Upper lobe of left lung (tissue), 4 donors: ENCODE measurements at regions not wholly inside any gene's neighbourhood (a gene's known extent, or its start where the extent isn't known, plus 50 kb on each side); places are given as distances from the start of the nearest gene placed in this dataset.

ENCODE experiments used
- EP300 ChIP-seq, 4 donors: sonication (generic); formaldehyde crosslinking; IDR thresholded peaks; one replicate each; pipeline ENCODE4 v1.5.1; 2017; ENCODE audit warnings: antibody characterized with exemption in 4 of 4, control low read depth in 2 of 4
- POLR2A ChIP-seq, 4 donors: fragments of 450-650 bp; IDR thresholded peaks; one replicate each; pipeline ENCODE4 v1.5.1; 2016 to 2017; ENCODE audit warnings: antibody characterized with exemption in 4 of 4, mild to moderate bottlenecking in 2 of 4
- POLR2AphosphoS5 ChIP-seq, 2 donors: sonication (generic); formaldehyde crosslinking; IDR thresholded peaks; one replicate each; pipeline ENCODE4 v1.5.1; 2017; ENCODE audit warnings: antibody characterized with exemption in 2 of 2
- TF ChIP-seq, protein P1 (sequence below), 6 experiments: fragments of 450-650 bp in 4 of 6; fragments of 200-600 bp in 2 of 6; sonication (generic) in 2 of 6; IDR thresholded peaks; one replicate each; pipeline ENCODE4 v1.5.1; 2016 to 2019; ENCODE audit warnings: antibody characterized with exemption in 6 of 6

GRCh38 chr13:63938851-63939250 lies 2523.2 kb upstream of the PCDH20 start:
- TF ChIP-seq, protein P1, sequence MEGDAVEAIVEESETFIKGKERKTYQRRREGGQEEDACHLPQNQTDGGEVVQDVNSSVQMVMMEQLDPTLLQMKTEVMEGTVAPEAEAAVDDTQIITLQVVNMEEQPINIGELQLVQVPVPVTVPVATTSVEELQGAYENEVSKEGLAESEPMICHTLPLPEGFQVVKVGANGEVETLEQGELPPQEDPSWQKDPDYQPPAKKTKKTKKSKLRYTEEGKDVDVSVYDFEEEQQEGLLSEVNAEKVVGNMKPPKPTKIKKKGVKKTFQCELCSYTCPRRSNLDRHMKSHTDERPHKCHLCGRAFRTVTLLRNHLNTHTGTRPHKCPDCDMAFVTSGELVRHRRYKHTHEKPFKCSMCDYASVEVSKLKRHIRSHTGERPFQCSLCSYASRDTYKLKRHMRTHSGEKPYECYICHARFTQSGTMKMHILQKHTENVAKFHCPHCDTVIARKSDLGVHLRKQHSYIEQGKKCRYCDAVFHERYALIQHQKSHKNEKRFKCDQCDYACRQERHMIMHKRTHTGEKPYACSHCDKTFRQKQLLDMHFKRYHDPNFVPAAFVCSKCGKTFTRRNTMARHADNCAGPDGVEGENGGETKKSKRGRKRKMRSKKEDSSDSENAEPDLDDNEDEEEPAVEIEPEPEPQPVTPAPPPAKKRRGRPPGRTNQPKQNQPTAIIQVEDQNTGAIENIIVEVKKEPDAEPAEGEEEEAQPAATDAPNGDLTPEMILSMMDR (IDR thresholded peaks at IDR 0.05) = no peak
- TF ChIP-seq POLR2A (IDR thresholded peaks at IDR 0.05) = no peak
- no peak for TF ChIP-seq POLR2AphosphoS5 (IDR thresholded peaks at IDR 0.05)
- TF ChIP-seq EP300 (IDR thresholded peaks at IDR 0.05) = no peak
